ENCODE measurements at regions not wholly inside any gene's neighbourhood (a gene's known extent, or its start where the extent isn't known, plus 50 kb on each side); places are given as distances from the start of the nearest gene placed in this dataset.
"Not testable (repeated sequence)": the region's sequence is repeated elsewhere in the genome, so short reads cannot be mapped to it uniquely, and the experiment has no call there.

GRCh38 chr1:115506518-115506917 is 135.3 kb upstream of the VANGL1 start:
- no peak for TF ChIP-seq CTCF (IDR thresholded peaks at IDR 0.05; ENCODE audit: low read depth, low read length)
- no peak for DNase-seq (ENCODE audit: extremely low read depth, low read depth)

GRCh38 chr1:115505148-115505571 is 136.6 kb upstream of the VANGL1 start:
- TF ChIP-seq CTCF (IDR thresholded peaks at IDR 0.05; ENCODE audit: low read depth, low read length) = no peak
- no peak for DNase-seq (ENCODE audit: extremely low read depth, low read depth)

- not testable (repeated sequence) for DNase-seq (ENCODE audit: extremely low read depth, low read depth)
Measured at GRCh38 chr1:115502183-115502582, 139.6 kb upstream of the VANGL1 start.

GRCh38 chr1:115501476-115501875 is 140.3 kb upstream of the VANGL1 start:
- TF ChIP-seq CTCF (IDR thresholded peaks at IDR 0.05; ENCODE audit: low read depth, low read length) = no peak
- no peak for DNase-seq (ENCODE audit: extremely low read depth, low read depth)

GRCh38 chr1:115499253-115499652 is 142.5 kb upstream of the VANGL1 start:
- no peak for TF ChIP-seq CTCF (IDR thresholded peaks at IDR 0.05; ENCODE audit: low read depth, low read length)
- DNase-seq (ENCODE audit: extremely low read depth, low read depth) = no peak

- DNase-seq (ENCODE audit: extremely low read depth, low read depth) = peak; percentile 38
- no peak for TF ChIP-seq CTCF (IDR thresholded peaks at IDR 0.05; ENCODE audit: low read depth, low read length)
Measured at GRCh38 chr1:115496904-115497527, 144.8 kb upstream of the VANGL1 start.

- TF ChIP-seq CTCF (IDR thresholded peaks at IDR 0.05; ENCODE audit: low read depth, low read length) = no peak
- peak; percentile 36 for DNase-seq (ENCODE audit: extremely low read depth, low read depth)
Measured at GRCh38 chr1:115495625-115496024, 146.1 kb upstream of the VANGL1 start.

GRCh38 chr1:115495111-115495510 is 146.7 kb upstream of the VANGL1 start:
- DNase-seq (ENCODE audit: extremely low read depth, low read depth) = no peak
- no peak for TF ChIP-seq CTCF (IDR thresholded peaks at IDR 0.05; ENCODE audit: low read depth, low read length)

Data from AG09319 (cell line).